Prostate gland (tissue), 2 donors: ENCODE measurements at regions not wholly inside any gene's neighbourhood (a gene's known extent, or its start where the extent isn't known, plus 50 kb on each side); places are given as distances from the start of the nearest gene placed in this dataset.

Experiments used
- DNase-seq: peaks from one replicate; pipeline ENCODE4 v3.0.0-alpha.2; 2019; ENCODE audit warnings: low spot score
- H3K27ac ChIP-seq, 2 donors: fragments of 200-600 bp; sonication (generic); 2 replicates each; pipeline ENCODE4 v1.5.1; 2017 to 2019
- H3K27me3 ChIP-seq: fragments of 200-600 bp; sonication (generic); replicated peaks from 2 replicates; pipeline ENCODE4 v1.5.1; 2019; ENCODE audit not compliant: insufficient read depth
- H3K36me3 ChIP-seq, 2 donors: fragments of 200-600 bp; sonication (generic); 1 replicate in 1 of 2; 2 replicates in 1 of 2; pipeline versions ENCODE4 v1.5.1 to v1.8.1; 2017 to 2019
- H3K4me1 ChIP-seq: fragments of 200-600 bp; sonication (generic); replicated peaks from 2 replicates; pipeline ENCODE4 v1.5.1; 2019
- H3K4me3 ChIP-seq, 2 donors: fragments of 200-600 bp; sonication (generic); 2 replicates each; pipeline ENCODE4 v1.5.1; 2017 to 2019
- H3K9me3 ChIP-seq: fragments of 200-600 bp; sonication (generic); 2 replicates; pipeline ENCODE4 v1.5.1; 2017
- CTCF ChIP-seq, 4 experiments: fragments of 200-600 bp in 2 of 4; fragments of 450-650 bp in 2 of 4; sonication (generic) in 2 of 4; IDR thresholded peaks; 1 replicate in 3 of 4; 2 replicates in 1 of 4; pipeline ENCODE4 v1.5.1; 2016 to 2019; ENCODE audit warnings: antibody characterized with exemption in 4 of 4, mild to moderate bottlenecking in 2 of 4, moderate library complexity in 2 of 4
- POLR2A ChIP-seq: fragments of 450-650 bp; IDR thresholded peaks from one replicate; pipeline ENCODE4 v1.6.1; 2016; ENCODE audit warnings: antibody characterized with exemption, mild to moderate bottlenecking
- POLR2AphosphoS5 ChIP-seq: sonication (generic); formaldehyde crosslinking; IDR thresholded peaks from one replicate; pipeline ENCODE4 v1.6.1; 2017; ENCODE audit warnings: antibody characterized with exemption
- WGBS: methylation state at CpG from one replicate; pipeline ENCODE4 v1.1.5; 2018; 5-methylcytosine and 5-hydroxymethylcytosine counted together
- intact Hi-C: fragments of 100-400 bp; cut with DNase I; formaldehyde crosslinking; loops from one replicate; pipeline ENCODE4 v1.14.2; 2022

- TF ChIP-seq POLR2AphosphoS5 (no peak), CTCF (IDR thresholded peaks at IDR 0.05) (no peak), POLR2A (no peak)
- no peak for DNase-seq
- intact Hi-C loops: no loop called here
- Histone ChIP-seq H3K4me1 (no peaks in the 10 kb centered on the region), H3K27ac (no peak overlapping the region), H3K9me3 (no peaks in the 10 kb centered on the region), H3K36me3 (no peaks in the 10 kb centered on the region), H3K4me3 (no peak overlapping the region), H3K27me3 (no peaks in the 10 kb centered on the region)
- WGBS: 82% methylated on average over 2 of the region's 2 CpGs
Observed at GRCh38 chr9:103625161-103625804, 468.8 kb upstream of the SMC2 start.

GRCh38 chr9:103627731-103628130 is 466.4 kb upstream of the SMC2 start:
- WGBS: 42% methylated on average over 1 of the region's 1 CpG
- Histone ChIP-seq H3K27me3 (no peaks in the 10 kb centered on the region), H3K9me3 (no peaks in the 10 kb centered on the region), H3K4me1 (no peaks in the 10 kb centered on the region), H3K27ac (no peak overlapping the region), H3K36me3 (no peaks in the 10 kb centered on the region), H3K4me3 (no peak overlapping the region)
- no peak for DNase-seq
- TF ChIP-seq POLR2A (no peak), POLR2AphosphoS5 (no peak), CTCF (IDR thresholded peaks at IDR 0.05) (no peak)
- intact Hi-C loops: no loop called here

GRCh38 chr9:103649086-103649485 is 445.0 kb upstream of the SMC2 start:
- Histone ChIP-seq H3K27me3 (no peaks in the 10 kb centered on the region), H3K27ac (no peak overlapping the region), H3K36me3 (no peaks in the 10 kb centered on the region), H3K4me1 (no peaks in the 10 kb centered on the region), H3K4me3 (no peak overlapping the region), H3K9me3 (no peaks in the 10 kb centered on the region)
- DNase-seq: no peak
- WGBS: 92% methylated on average over 1 of the region's 1 CpG
- no peak for TF ChIP-seq CTCF (IDR thresholded peaks at IDR 0.05)
- TF ChIP-seq POLR2A: no peak
- intact Hi-C loops: no loop called here

- H3K4me3 ChIP-seq: no peak overlapping the region
- H3K27ac ChIP-seq: no peak overlapping the region
- WGBS: 97% methylated on average over 5 of the region's 5 CpGs
- TF ChIP-seq CTCF (IDR thresholded peaks at IDR 0.05): no peak
- no peaks in the 10 kb centered on the region for H3K4me1 ChIP-seq
- intact Hi-C loops: no loop called here
- no peaks in the 10 kb centered on the region for H3K9me3 ChIP-seq
- no peaks in the 10 kb centered on the region for H3K27me3 ChIP-seq
- DNase-seq: no peak
- no peaks in the 10 kb centered on the region for H3K36me3 ChIP-seq
Observed at GRCh38 chr9:103658156-103658555, 436.0 kb upstream of the SMC2 start.

GRCh38 chr9:103660830-103661229 is 433.3 kb upstream of the SMC2 start:
- H3K27ac ChIP-seq: no peak overlapping the region
- H3K36me3 ChIP-seq: no peaks in the 10 kb centered on the region
- no peaks in the 10 kb centered on the region for H3K4me1 ChIP-seq
- no peaks in the 10 kb centered on the region for H3K9me3 ChIP-seq
- WGBS: 91% methylated on average over 6 of the region's 6 CpGs
- no peak for DNase-seq
- no peak overlapping the region for H3K4me3 ChIP-seq
- no peaks in the 10 kb centered on the region for H3K27me3 ChIP-seq
- TF ChIP-seq POLR2A: no peak
- TF ChIP-seq POLR2AphosphoS5: no peak
- TF ChIP-seq CTCF (IDR thresholded peaks at IDR 0.05): no peak
- intact Hi-C loops: no loop called here
